Gastrocnemius medialis (tissue), 4 donors: ENCODE measurements at regions not wholly inside any gene's neighbourhood (a gene's known extent, or its start where the extent isn't known, plus 50 kb on each side); places are given as distances from the start of the nearest gene placed in this dataset.

Source experiments
- ATAC-seq, 2 donors: fragments of 150-250 bp; one replicate each; pipeline ENCODE4 v1.9.1; 2016
- DNase-seq, 2 donors: peaks; one replicate each; pipeline ENCODE4 v3.0.0-alpha.2; 2019
- H3K27ac ChIP-seq, 4 donors: fragments of 200-600 bp; sonication (generic); 1 replicate in 1 of 4; 2 replicates in 3 of 4; pipeline ENCODE4 v1.5.1; 2016 to 2018; ENCODE audit warnings: mild to moderate bottlenecking in 2 of 4, moderate library complexity in 1 of 4
- H3K27me3 ChIP-seq, 3 donors: fragments of 200-600 bp; sonication (generic) in 2 of 3; 1 replicate in 1 of 3; 2 replicates in 2 of 3; pipeline versions ENCODE4 v1.5.1 to v1.6.0; 2016 to 2019; ENCODE audit warnings: mild to moderate bottlenecking in 1 of 3, moderate library complexity in 1 of 3
- H3K36me3 ChIP-seq, 2 donors: fragments of 200-600 bp; sonication (generic) in 1 of 2; one replicate each; pipeline ENCODE4 v1.5.1; 2017 to 2018
- H3K4me1 ChIP-seq, 2 donors: fragments of 200-600 bp; sonication (generic) in 1 of 2; one replicate each; pipeline ENCODE4 v1.5.1; 2016 to 2017; ENCODE audit warnings: mild to moderate bottlenecking in 2 of 2
- H3K4me3 ChIP-seq, 4 donors: fragments of 200-600 bp; sonication (generic) in 3 of 4; 1 replicate in 1 of 4; 2 replicates in 3 of 4; pipeline ENCODE4 v1.5.1; 2016 to 2019; ENCODE audit warnings: mild to moderate bottlenecking in 2 of 4
- H3K9me3 ChIP-seq, 3 donors: fragments of 200-600 bp; sonication (generic) in 2 of 3; 1 replicate in 1 of 3; 2 replicates in 2 of 3; pipeline ENCODE4 v1.5.1; 2016 to 2019
- CTCF ChIP-seq, 5 experiments: fragments of 450-650 bp in 3 of 5; fragments of 200-600 bp in 2 of 5; sonication (generic) in 2 of 5; IDR thresholded peaks in 4 of 5; conservative IDR thresholded peaks in 1 of 5; 1 replicate in 4 of 5; 2 replicates in 1 of 5; pipeline ENCODE4 v1.5.1; 2016 to 2019; ENCODE audit warnings: antibody characterized with exemption in 5 of 5, mild to moderate bottlenecking in 3 of 5, moderate library complexity in 3 of 5
- POLR2A ChIP-seq, 2 donors: fragments of 450-650 bp; IDR thresholded peaks; one replicate each; pipeline ENCODE4 v1.6.1; 2017; ENCODE audit warnings: antibody characterized with exemption in 2 of 2, mild to moderate bottlenecking in 2 of 2, moderate library complexity in 2 of 2
- in situ Hi-C, 4 donors: fragments of 200-750 bp; cut with MboI; loops; one replicate each; pipeline versions ENCODE4 v1.15.0 to v1.8.0; 2017; ENCODE audit warnings: low sequenced_read_pairs in 4 of 4
- intact Hi-C: fragments of 100-400 bp; cut with DNase I; formaldehyde crosslinking; loops from one replicate; pipeline ENCODE4 v1.15.1; 2023; ENCODE audit warnings: low total_unique reads

GRCh38 chr17:79515646-79516571 lies 94.9 kb downstream of the RBFOX3 start:
- in situ Hi-C loops (no loop called here), intact Hi-C loops (no loop called here)
- TF ChIP-seq CTCF (IDR thresholded peaks at IDR 0.05 in 4 of 5, conservative IDR thresholded peaks at IDR 0.05 in 1 of 5) (no peak), POLR2A (IDR thresholded peaks at IDR 0.05) (no peak)
- ATAC-seq (no peak), DNase-seq (no peak)
- Histone ChIP-seq H3K9me3 (no peaks in the 10 kb centered on the region), H3K27ac (no peak overlapping the region), H3K27me3 (peaks cover 21 to 28% (median 27%) of the 10 kb centered on the region in 3 donors), H3K4me1 (no peaks in the 10 kb centered on the region), H3K4me3 (no peak overlapping the region), H3K36me3 (no peaks in the 10 kb centered on the region)

- no peak for TF ChIP-seq POLR2A (IDR thresholded peaks at IDR 0.05)
- TF ChIP-seq CTCF (IDR thresholded peaks at IDR 0.05 in 4 of 5, conservative IDR thresholded peaks at IDR 0.05 in 1 of 5): no peak
- Histone ChIP-seq H3K36me3 (no peaks in the 10 kb centered on the region), H3K4me1 (no peaks in the 10 kb centered on the region), H3K9me3 (no peaks in the 10 kb centered on the region), H3K27ac (no peak overlapping the region), H3K27me3 (peaks cover 20 to 21% (median 20%) of the 10 kb centered on the region in 3 donors), H3K4me3 (no peak overlapping the region)
- intact Hi-C loops (no loop called here), in situ Hi-C loops (no loop called here)
- no peak for ATAC-seq
- no peak for DNase-seq
These were observed 95.7 kb downstream of the RBFOX3 start for GRCh38 chr17:79515110-79515509.

GRCh38 chr17:79513820-79514535 lies 96.9 kb downstream of the RBFOX3 start:
- no peak overlapping the region for H3K4me3 ChIP-seq

GRCh38 chr17:79513206-79513605 lies 97.6 kb downstream of the RBFOX3 start:
- no peak for ATAC-seq
- Histone ChIP-seq H3K27ac (no peak overlapping the region), H3K4me3 (no peak overlapping the region), H3K27me3 (peaks cover 2 to 18% (median 7%) of the 10 kb centered on the region in 3 donors), H3K4me1 (no peaks in the 10 kb centered on the region), H3K36me3 (no peaks in the 10 kb centered on the region), H3K9me3 (no peaks in the 10 kb centered on the region)
- intact Hi-C loops (no loop called here), in situ Hi-C loops (no loop called here)
- DNase-seq: no peak
- TF ChIP-seq POLR2A (IDR thresholded peaks at IDR 0.05) (no peak), CTCF (IDR thresholded peaks at IDR 0.05 in 4 of 5, conservative IDR thresholded peaks at IDR 0.05 in 1 of 5) (no peak)

More at GRCh38 chr17:79513820-79514535, 96.9 kb downstream of the RBFOX3 start:
- no peaks in the 10 kb centered on the region for H3K36me3 ChIP-seq
- no peak for ATAC-seq
- H3K27ac ChIP-seq: no peak overlapping the region
- H3K9me3 ChIP-seq: no peaks in the 10 kb centered on the region
- H3K27me3 ChIP-seq: peaks cover 10 to 18% (median 10%) of the 10 kb centered on the region in 3 donors
- TF ChIP-seq POLR2A (IDR thresholded peaks at IDR 0.05) (no peak), CTCF (IDR thresholded peaks at IDR 0.05 in 4 of 5, conservative IDR thresholded peaks at IDR 0.05 in 1 of 5) (no peak)
- in situ Hi-C loops: no loop called here
- no peaks in the 10 kb centered on the region for H3K4me1 ChIP-seq
- DNase-seq: no peak
- intact Hi-C loops: no loop called here
